ENCODE measurements at regions not wholly inside any gene's neighbourhood (a gene's known extent, or its start where the extent isn't known, plus 50 kb on each side); places are given as distances from the start of the nearest gene placed in this dataset.

GRCh38 chr1:5223206-5223605 is 568.8 kb downstream of the AJAP1 start:
- TF ChIP-seq, protein P1, sequence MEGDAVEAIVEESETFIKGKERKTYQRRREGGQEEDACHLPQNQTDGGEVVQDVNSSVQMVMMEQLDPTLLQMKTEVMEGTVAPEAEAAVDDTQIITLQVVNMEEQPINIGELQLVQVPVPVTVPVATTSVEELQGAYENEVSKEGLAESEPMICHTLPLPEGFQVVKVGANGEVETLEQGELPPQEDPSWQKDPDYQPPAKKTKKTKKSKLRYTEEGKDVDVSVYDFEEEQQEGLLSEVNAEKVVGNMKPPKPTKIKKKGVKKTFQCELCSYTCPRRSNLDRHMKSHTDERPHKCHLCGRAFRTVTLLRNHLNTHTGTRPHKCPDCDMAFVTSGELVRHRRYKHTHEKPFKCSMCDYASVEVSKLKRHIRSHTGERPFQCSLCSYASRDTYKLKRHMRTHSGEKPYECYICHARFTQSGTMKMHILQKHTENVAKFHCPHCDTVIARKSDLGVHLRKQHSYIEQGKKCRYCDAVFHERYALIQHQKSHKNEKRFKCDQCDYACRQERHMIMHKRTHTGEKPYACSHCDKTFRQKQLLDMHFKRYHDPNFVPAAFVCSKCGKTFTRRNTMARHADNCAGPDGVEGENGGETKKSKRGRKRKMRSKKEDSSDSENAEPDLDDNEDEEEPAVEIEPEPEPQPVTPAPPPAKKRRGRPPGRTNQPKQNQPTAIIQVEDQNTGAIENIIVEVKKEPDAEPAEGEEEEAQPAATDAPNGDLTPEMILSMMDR (IDR thresholded peaks at IDR 0.05; ENCODE audit: low read depth, low read length, missing control alignments), result no peak
- no peak for DNase-seq (ENCODE audit: low read depth)
- no peak overlapping the region for H3K4me3 ChIP-seq (ENCODE audit: low read depth, low read length)

DNA sequence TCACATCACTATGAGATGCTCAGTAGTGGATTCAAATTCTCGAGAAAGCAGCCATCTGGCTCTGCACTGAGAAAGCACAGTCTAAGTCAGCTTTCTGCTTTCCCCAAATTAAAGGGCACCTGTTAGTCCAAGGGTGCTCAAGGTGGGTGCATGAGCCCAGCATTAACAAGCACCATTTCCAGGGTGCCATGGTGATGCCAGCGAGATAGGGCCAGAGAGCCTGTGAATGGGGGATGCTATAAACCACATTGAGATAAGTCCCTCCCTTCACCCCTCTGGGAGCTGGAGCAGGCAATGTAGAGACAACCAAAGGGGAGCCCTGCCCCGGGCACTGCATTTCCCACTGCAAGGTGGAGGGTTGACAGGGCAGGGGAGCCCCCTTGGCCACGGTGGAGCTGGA is 568.2 kb downstream of the AJAP1 start:
- no peak overlapping the region for H3K4me3 ChIP-seq (ENCODE audit: low read depth, low read length)
- TF ChIP-seq, protein P1 (IDR thresholded peaks at IDR 0.05; ENCODE audit: low read depth, low read length, missing control alignments), result no peak
- no peak for DNase-seq (ENCODE audit: low read depth)

- H3K4me3 ChIP-seq (ENCODE audit: low read depth, low read length), result no peak overlapping the region
- TF ChIP-seq, protein P1 (IDR thresholded peaks at IDR 0.05; ENCODE audit: low read depth, low read length, missing control alignments), result no peak
Observed at GRCh38 chr1:5221451-5221850, 567.0 kb downstream of the AJAP1 start.

GRCh38 chr1:5220821-5221220 is 566.4 kb downstream of the AJAP1 start:
- DNase-seq (ENCODE audit: low read depth), result no peak

More at GRCh38 chr1:5221451-5221850, 567.0 kb downstream of the AJAP1 start:
- no peak for DNase-seq (ENCODE audit: low read depth)

GRCh38 chr1:5220421-5220820 is 566.0 kb downstream of the AJAP1 start:
- TF ChIP-seq, protein P1 (IDR thresholded peaks at IDR 0.05; ENCODE audit: low read depth, low read length, missing control alignments), result no peak
- no peak for DNase-seq (ENCODE audit: low read depth)

More at GRCh38 chr1:5220821-5221220, 566.4 kb downstream of the AJAP1 start:
- no peak overlapping the region for H3K4me3 ChIP-seq (ENCODE audit: low read depth, low read length)
- TF ChIP-seq, protein P1 (IDR thresholded peaks at IDR 0.05; ENCODE audit: low read depth, low read length, missing control alignments), result no peak

GRCh38 chr1:5200006-5200405 is 545.6 kb downstream of the AJAP1 start:
- TF ChIP-seq, protein P1 (IDR thresholded peaks at IDR 0.05; ENCODE audit: low read depth, low read length, missing control alignments), result no peak
- DNase-seq (ENCODE audit: low read depth), result no peak
- H3K4me3 ChIP-seq (ENCODE audit: low read depth, low read length), result no peak overlapping the region

More at GRCh38 chr1:5220421-5220820, 566.0 kb downstream of the AJAP1 start:
- H3K4me3 ChIP-seq (ENCODE audit: low read depth, low read length), result no peak overlapping the region

DNA sequence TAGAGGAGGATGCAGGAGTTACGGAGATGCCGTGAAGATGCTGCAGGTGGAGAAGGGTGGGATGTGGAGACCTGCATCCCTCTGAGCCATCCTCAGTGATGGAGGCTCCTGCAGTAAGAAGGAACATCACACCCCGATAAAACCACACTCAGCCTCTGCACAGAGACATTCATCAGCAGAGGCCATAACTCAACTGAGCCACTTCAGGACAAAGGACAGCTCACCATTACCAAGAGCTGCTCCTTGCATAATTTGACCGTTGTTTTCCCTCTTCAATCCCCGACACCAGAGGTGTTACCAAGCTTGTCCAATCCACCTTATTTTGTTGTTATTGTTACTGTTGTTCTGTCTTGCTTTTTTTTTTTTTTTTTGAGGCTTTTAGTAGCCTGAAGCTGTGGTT is 543.9 kb downstream of the AJAP1 start:
- TF ChIP-seq, protein P1 (IDR thresholded peaks at IDR 0.05; ENCODE audit: low read depth, low read length, missing control alignments), result no peak
- H3K4me3 ChIP-seq (ENCODE audit: low read depth, low read length), result no peak overlapping the region
- DNase-seq (ENCODE audit: low read depth), result no peak

Data from GM12864 (cell line).